Activated naive CD8-positive, alpha-beta T cell treated with anti-CD3 and anti-CD28 coated beads, Interleukin-2, amount 50 U/mL, for 24 hours (primary cell): ENCODE measurements at regions not wholly inside any gene's neighbourhood (a gene's known extent, or its start where the extent isn't known, plus 50 kb on each side); places are given as distances from the start of the nearest gene placed in this dataset.

Experiments used
- ATAC-seq: fragments of 150-1000 bp; cut with Tn5 transposase; one replicate; pipeline ENCODE4 v1.10.0; 2021
- DNase-seq: peaks from one replicate; pipeline ENCODE4 v3.0.0; 2021
- H3K27ac Mint-ChIP-seq: one replicate; pipeline ENCODE4 v1.8.0; 2021; ENCODE audit warnings: mild to moderate bottlenecking, mixed read lengths
- H3K27me3 Mint-ChIP-seq: one replicate; pipeline ENCODE4 v1.8.0; 2021; ENCODE audit warnings: mixed read lengths
- H3K36me3 Mint-ChIP-seq: one replicate; pipeline ENCODE4 v1.8.0; 2021; ENCODE audit warnings: low read depth, mixed read lengths
- H3K4me1 Mint-ChIP-seq: one replicate; pipeline ENCODE4 v1.8.0; 2021; ENCODE audit warnings: mixed read lengths
- H3K4me3 Mint-ChIP-seq: one replicate; pipeline ENCODE4 v1.8.0; 2021; ENCODE audit warnings: mild to moderate bottlenecking, moderate library complexity, mixed read lengths
- H3K9me3 Mint-ChIP-seq: one replicate; pipeline ENCODE4 v1.8.0; 2021; ENCODE audit warnings: mixed read lengths

DNA sequence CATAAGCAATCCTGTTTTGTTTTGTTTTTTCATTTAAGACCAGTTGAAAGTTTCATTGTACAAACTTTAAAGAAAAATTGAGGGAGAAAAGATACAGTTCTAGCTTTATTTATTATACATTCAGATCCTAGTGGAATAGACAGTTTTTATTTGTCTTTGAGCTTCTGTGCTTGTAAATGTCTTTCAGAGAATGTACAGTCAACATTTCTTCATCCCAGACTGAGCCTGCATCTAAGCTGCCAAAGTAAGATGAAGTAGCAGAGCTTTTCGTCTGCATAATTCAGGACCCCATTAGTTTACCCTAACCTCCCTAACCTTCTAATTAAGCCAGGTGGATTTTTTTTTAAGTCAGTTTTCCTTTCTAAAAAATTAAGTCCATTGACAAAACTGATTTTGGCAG is 516.7 kb upstream of the HTR2A start:
- no peak for DNase-seq
- no peaks in the 10 kb centered on the region for H3K4me1 Mint-ChIP-seq

DNA sequence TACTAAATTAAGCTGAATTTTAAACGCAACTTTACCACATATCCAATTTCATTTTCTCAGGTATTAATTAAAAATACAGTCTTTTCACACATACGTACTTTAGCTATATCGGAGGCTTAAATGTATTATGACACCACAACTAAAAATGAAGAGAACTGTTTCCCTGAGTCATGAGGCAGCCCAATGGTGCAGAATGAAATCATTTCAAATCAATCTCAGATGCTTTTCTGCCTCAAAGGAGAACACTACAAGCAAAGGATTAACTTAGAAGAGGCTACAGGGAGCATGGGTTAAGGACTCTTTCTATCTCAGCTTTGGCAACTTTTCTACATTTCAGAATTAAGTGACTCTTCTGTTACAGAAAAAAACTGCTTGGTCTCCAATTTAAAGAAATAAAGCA is 516.3 kb upstream of the HTR2A start:
- ATAC-seq (no peak), DNase-seq (no peak)
- no peak overlapping the region for H3K27ac Mint-ChIP-seq
- H3K4me3 Mint-ChIP-seq = no peak overlapping the region
- no peaks in the 10 kb centered on the region for H3K36me3 Mint-ChIP-seq
- no peaks in the 10 kb centered on the region for H3K4me1 Mint-ChIP-seq
- H3K9me3 Mint-ChIP-seq = no peaks in the 10 kb centered on the region
- H3K27me3 Mint-ChIP-seq = no peaks in the 10 kb centered on the region

More for the DNA sequence above, 516.7 kb upstream of the HTR2A start:
- Mint-ChIP-seq H3K27me3 (no peaks in the 10 kb centered on the region), H3K27ac (no peak overlapping the region), H3K4me3 (no peak overlapping the region), H3K36me3 (no peaks in the 10 kb centered on the region), H3K9me3 (no peaks in the 10 kb centered on the region)
- no peak for ATAC-seq

- no peak for ATAC-seq
- H3K4me3 Mint-ChIP-seq = no peak overlapping the region
- no peak for DNase-seq
- no peaks in the 10 kb centered on the region for H3K36me3 Mint-ChIP-seq
- no peaks in the 10 kb centered on the region for H3K4me1 Mint-ChIP-seq
- H3K27ac Mint-ChIP-seq = no peak overlapping the region
- H3K9me3 Mint-ChIP-seq = no peaks in the 10 kb centered on the region
- no peaks in the 10 kb centered on the region for H3K27me3 Mint-ChIP-seq
Measured at GRCh38 chr13:47409778-47410177, 512.9 kb upstream of the HTR2A start.

GRCh38 chr13:47408546-47409319 is 511.9 kb upstream of the HTR2A start:
- no peaks in the 10 kb centered on the region for H3K4me1 Mint-ChIP-seq
- DNase-seq = no peak
- H3K36me3 Mint-ChIP-seq = no peaks in the 10 kb centered on the region
- no peak overlapping the region for H3K27ac Mint-ChIP-seq
- no peaks in the 10 kb centered on the region for H3K9me3 Mint-ChIP-seq
- ATAC-seq = no peak
- no peaks in the 10 kb centered on the region for H3K27me3 Mint-ChIP-seq
- no peak overlapping the region for H3K4me3 Mint-ChIP-seq

DNA sequence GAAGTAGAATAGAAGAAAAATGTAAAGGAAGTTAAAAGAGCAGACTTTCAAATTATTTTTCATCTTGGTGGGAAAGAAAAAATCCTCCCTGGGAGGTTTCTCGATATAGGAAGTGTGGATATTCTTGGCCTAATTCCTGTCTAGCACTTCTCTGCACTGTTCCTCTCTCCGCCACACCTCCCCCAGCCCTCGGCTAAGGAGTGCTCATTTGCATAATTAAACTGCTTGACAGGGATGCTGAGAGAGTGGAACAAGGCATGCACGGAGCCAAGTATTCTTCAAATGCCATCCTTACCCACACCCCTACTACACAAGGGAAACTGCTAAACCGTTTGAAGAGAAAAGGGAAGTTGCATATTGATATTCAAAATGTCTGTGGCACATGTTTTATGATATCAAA is 511.0 kb upstream of the HTR2A start:
- no peak for DNase-seq
- Mint-ChIP-seq H3K9me3 (no peaks in the 10 kb centered on the region), H3K36me3 (no peaks in the 10 kb centered on the region), H3K4me3 (no peak overlapping the region), H3K27me3 (no peaks in the 10 kb centered on the region), H3K27ac (no peak overlapping the region), H3K4me1 (no peaks in the 10 kb centered on the region)
- ATAC-seq = no peak

DNA sequence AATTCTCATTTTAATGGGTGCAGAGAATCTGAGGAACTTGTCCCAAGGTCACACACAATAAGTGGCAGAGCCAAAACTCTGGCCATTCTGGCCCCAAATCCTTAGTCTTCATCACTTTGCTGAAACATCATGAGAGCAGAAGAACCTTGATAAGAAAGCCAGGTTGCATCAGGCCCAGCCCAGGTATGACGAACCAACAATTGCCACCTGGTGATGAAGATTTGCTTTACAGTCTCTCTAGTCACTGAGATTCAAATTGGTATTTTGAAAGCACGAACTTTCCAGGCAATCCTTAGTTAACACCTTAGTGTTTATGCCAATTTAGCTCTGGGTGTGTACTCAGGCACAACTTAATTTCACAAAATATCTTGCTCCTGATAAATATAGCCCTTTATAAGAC is 502.7 kb upstream of the HTR2A start:
- DNase-seq (no peak), ATAC-seq (no peak)
- Mint-ChIP-seq H3K36me3 (no peaks in the 10 kb centered on the region), H3K27me3 (no peaks in the 10 kb centered on the region), H3K27ac (no peak overlapping the region), H3K4me3 (no peak overlapping the region), H3K9me3 (peaks cover 4% of the 10 kb centered on the region), H3K4me1 (no peaks in the 10 kb centered on the region)

DNA sequence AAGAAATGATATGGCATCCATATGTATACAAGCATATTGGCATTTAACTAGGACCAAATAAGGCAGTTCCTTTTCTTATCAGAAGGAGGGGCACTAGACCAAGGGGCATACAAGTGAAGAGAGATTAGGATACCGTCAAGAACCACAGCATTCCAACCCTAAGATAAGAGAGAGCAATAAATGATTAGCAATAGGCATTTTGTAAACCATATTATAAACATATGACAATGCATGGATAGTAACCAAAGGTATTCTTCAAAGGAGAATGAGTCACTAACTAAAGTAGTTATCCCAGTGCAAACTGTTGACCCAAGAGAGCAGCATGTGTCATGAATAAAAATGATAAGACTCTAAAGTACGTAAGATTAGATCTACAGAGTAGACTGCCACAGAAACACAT is 500.9 kb upstream of the HTR2A start:
- H3K4me1 Mint-ChIP-seq = no peaks in the 10 kb centered on the region
- H3K27ac Mint-ChIP-seq = no peak overlapping the region
- no peaks in the 10 kb centered on the region for H3K36me3 Mint-ChIP-seq
- no peak for DNase-seq
- no peak overlapping the region for H3K4me3 Mint-ChIP-seq
- no peak for ATAC-seq
- H3K27me3 Mint-ChIP-seq = no peaks in the 10 kb centered on the region
- peaks cover 4% of the 10 kb centered on the region for H3K9me3 Mint-ChIP-seq

- no peak overlapping the region for H3K27ac Mint-ChIP-seq
- H3K4me1 Mint-ChIP-seq = no peaks in the 10 kb centered on the region
- ATAC-seq (no peak), DNase-seq (no peak)
- H3K27me3 Mint-ChIP-seq = no peaks in the 10 kb centered on the region
- H3K4me3 Mint-ChIP-seq = no peak overlapping the region
- no peaks in the 10 kb centered on the region for H3K36me3 Mint-ChIP-seq
- H3K9me3 Mint-ChIP-seq = peaks cover 6% of the 10 kb centered on the region
Measured at GRCh38 chr13:47396915-47397314, 500.1 kb upstream of the HTR2A start.

DNA sequence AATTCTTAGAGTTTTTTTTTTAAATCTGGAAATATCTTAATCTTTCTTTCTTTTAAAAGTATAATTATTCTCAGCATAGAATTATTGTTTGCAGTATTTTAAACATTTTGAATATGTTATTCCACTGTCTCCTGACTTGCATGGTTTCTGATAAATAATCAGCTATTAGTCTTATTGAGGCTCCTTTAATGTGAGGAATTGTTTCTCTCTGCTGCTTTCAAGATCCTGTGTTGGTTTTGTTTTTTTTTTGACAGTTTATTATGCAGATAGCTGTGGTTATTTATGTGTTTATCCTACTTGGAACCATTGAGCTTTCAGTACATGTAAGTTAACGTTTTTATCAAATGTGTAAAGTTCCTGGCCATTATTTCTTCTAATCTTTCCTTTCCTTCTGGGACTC is 477.9 kb upstream of the HTR2A start:
- no peak for DNase-seq
- Mint-ChIP-seq H3K27me3 (no peaks in the 10 kb centered on the region), H3K9me3 (peaks cover 15% of the 10 kb centered on the region), H3K27ac (no peak overlapping the region), H3K4me3 (no peak overlapping the region), H3K36me3 (peaks cover 2% of the 10 kb centered on the region), H3K4me1 (no peaks in the 10 kb centered on the region)
- no peak for ATAC-seq

DNA sequence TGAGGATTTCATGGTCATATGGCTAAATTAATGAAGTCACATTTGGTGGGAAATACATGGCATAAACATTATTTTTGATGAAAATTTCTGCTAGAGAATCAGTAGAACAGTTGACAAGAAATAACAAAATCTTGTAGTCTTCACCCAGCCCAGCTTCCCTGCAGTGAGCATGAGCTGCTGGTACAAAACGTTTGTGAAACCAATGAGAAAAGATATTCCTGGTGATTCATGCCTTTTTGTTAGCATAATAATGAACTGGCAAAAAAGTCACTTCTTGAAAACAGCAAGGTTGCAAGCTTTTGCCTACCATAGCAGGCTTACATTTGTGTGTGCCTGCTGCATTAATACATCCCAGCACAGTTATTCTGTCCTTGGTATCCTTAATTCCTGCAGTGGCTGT is 475.9 kb upstream of the HTR2A start:
- no peak for ATAC-seq

GRCh38 chr13:47351798-47352197 is 454.9 kb upstream of the HTR2A start:
- H3K36me3 Mint-ChIP-seq = no peaks in the 10 kb centered on the region
- no peak overlapping the region for H3K27ac Mint-ChIP-seq
- no peaks in the 10 kb centered on the region for H3K27me3 Mint-ChIP-seq
- H3K4me1 Mint-ChIP-seq = no peaks in the 10 kb centered on the region
- no peak for ATAC-seq
- no peak overlapping the region for H3K4me3 Mint-ChIP-seq
- H3K9me3 Mint-ChIP-seq = peaks cover 7% of the 10 kb centered on the region
- DNase-seq = no peak

More for the DNA sequence above, 475.9 kb upstream of the HTR2A start:
- no peaks in the 10 kb centered on the region for H3K27me3 Mint-ChIP-seq
- H3K9me3 Mint-ChIP-seq = peaks cover 23% of the 10 kb centered on the region
- no peak for DNase-seq
- H3K4me3 Mint-ChIP-seq = no peak overlapping the region
- no peak overlapping the region for H3K27ac Mint-ChIP-seq
- peaks cover 2% of the 10 kb centered on the region for H3K36me3 Mint-ChIP-seq
- H3K4me1 Mint-ChIP-seq = no peaks in the 10 kb centered on the region

GRCh38 chr13:47350334-47351124 is 453.7 kb upstream of the HTR2A start:
- Mint-ChIP-seq H3K27ac (no peak overlapping the region), H3K36me3 (no peaks in the 10 kb centered on the region), H3K9me3 (peaks cover 3% of the 10 kb centered on the region), H3K27me3 (no peaks in the 10 kb centered on the region), H3K4me3 (no peak overlapping the region), H3K4me1 (no peaks in the 10 kb centered on the region)
- DNase-seq (no peak), ATAC-seq (no peak)

DNA sequence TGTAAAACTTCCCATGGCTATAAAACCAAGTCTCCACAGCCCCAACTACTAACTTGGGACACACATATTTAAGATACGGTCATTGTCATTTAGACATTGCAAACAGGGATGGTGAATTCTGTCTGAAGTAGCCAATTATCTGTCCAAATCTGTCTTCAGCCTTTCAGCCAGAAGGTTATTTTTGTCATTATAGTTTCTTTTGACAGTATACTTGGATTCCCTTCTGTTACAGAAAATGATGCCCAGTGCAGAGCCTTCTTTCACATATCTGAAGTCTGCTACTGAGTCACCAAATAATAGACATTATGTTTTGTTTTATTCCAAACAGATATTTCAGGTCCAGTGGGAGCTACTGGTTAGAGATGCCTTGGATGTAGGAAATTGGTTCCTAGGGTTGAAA is 452.4 kb upstream of the HTR2A start:
- Mint-ChIP-seq H3K9me3 (peaks cover 3% of the 10 kb centered on the region), H3K4me3 (no peak overlapping the region), H3K36me3 (no peaks in the 10 kb centered on the region), H3K4me1 (no peaks in the 10 kb centered on the region), H3K27me3 (no peaks in the 10 kb centered on the region), H3K27ac (no peak overlapping the region)
- DNase-seq (no peak), ATAC-seq (no peak)

DNA sequence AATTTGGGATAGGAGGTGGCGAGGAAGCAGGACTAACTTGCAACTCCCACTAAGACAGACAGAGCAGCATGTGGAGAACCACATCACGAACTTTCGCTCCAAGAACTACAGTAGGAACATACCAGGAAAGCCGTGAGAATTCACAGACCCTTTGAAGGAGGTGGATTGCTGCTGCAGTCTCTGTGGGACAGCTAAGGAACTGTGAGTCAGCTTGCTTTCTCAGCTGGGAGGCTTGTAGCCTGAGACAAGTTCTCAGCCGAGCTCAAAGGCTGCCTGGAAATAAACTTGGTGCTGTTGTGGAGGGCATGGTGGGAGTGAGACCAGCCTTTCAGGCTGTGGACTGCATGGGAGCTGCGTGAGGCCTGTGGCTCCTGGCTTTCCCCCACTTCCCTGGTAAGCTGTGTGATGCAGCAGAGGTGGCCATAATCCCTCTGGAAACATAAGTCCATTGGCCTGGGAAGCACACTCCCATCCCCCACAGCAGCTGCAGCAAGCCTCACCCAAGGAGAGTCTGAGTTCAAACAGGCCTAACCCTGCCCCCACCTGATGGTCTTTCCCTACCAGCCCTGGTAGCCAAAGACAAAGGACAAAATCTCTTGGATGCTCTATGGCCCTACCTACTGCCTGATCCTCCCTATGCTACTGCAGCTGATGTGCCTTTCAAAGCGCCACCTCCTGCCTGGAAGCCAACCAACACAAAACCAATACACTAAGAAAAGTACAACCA is 441.1 kb upstream of the HTR2A start:
- Mint-ChIP-seq H3K27ac (no peak overlapping the region), H3K4me3 (no peak overlapping the region), H3K4me1 (no peaks in the 10 kb centered on the region), H3K9me3 (peaks cover 14% of the 10 kb centered on the region), H3K27me3 (peaks cover 2% of the 10 kb centered on the region), H3K36me3 (no peaks in the 10 kb centered on the region)
- ATAC-seq = no peak
- DNase-seq = no peak

- Mint-ChIP-seq H3K4me1 (no peaks in the 10 kb centered on the region), H3K36me3 (no peaks in the 10 kb centered on the region), H3K4me3 (no peak overlapping the region), H3K27ac (no peak overlapping the region), H3K27me3 (peaks cover 2% of the 10 kb centered on the region), H3K9me3 (peaks cover 3% of the 10 kb centered on the region)
- DNase-seq (no peak), ATAC-seq (no peak)
Measured at GRCh38 chr13:47334173-47334572, 437.3 kb upstream of the HTR2A start.
